CD4-positive, CD25-positive, alpha-beta regulatory T cell (primary cell): ENCODE measurements at regions not wholly inside any gene's neighbourhood (a gene's known extent, or its start where the extent isn't known, plus 50 kb on each side); places are given as distances from the start of the nearest gene placed in this dataset.

Source experiments
- ATAC-seq, 2 donors: fragments of 150-1000 bp; cut with Tn5 transposase; one replicate each; pipeline ENCODE4 v1.10.0; 2021; ENCODE audit warnings: low read depth in 2 of 2, moderate number of reproducible peaks in 2 of 2, moderate library complexity in 1 of 2
- DNase-seq, 3 donors: peaks; one replicate each; pipeline versions ENCODE4 v3.0.0 to v3.0.0-alpha.2; 2012 to 2022; ENCODE audit warnings: mixed read lengths in 1 of 3
- H3K27ac ChIP-seq: one replicate; pipeline ENCODE4 v1.7.0; 2013; ENCODE audit warnings: mild to moderate bottlenecking, low read length; ENCODE audit not compliant: insufficient read depth, poor library complexity, severe bottlenecking
- H3K27me3 ChIP-seq: one replicate; pipeline ENCODE4 v1.7.0; 2013; ENCODE audit warnings: low read length; ENCODE audit not compliant: control insufficient read depth, insufficient read depth
- H3K36me3 ChIP-seq: one replicate; pipeline ENCODE4 v1.7.0; 2013; ENCODE audit warnings: mild to moderate bottlenecking, low read length, moderate library complexity; ENCODE audit not compliant: control insufficient read depth, insufficient read depth
- H3K4me1 ChIP-seq: 2 replicates; pipeline ENCODE4 v1.7.0; 2013; ENCODE audit warnings: mild to moderate bottlenecking, low read length; ENCODE audit not compliant: insufficient read depth, control insufficient read depth, poor library complexity, severe bottlenecking
- H3K4me3 ChIP-seq: one replicate; pipeline ENCODE4 v1.7.0; 2013; ENCODE audit warnings: low read depth, mild to moderate bottlenecking, low read length, moderate library complexity
- H3K9me3 ChIP-seq, 2 experiments: 1 replicate in 1 of 2; 2 replicates in 1 of 2; pipeline ENCODE4 v1.7.0; 2013; ENCODE audit warnings: low read length in 2 of 2, mild to moderate bottlenecking in 1 of 2, moderate library complexity in 1 of 2; ENCODE audit not compliant: control insufficient read depth in 2 of 2
- H3K27ac Mint-ChIP-seq, 3 donors: one replicate each; pipeline ENCODE4 v1.8.0; 2020 to 2022; ENCODE audit warnings: mild to moderate bottlenecking in 3 of 3, mixed read lengths in 3 of 3, moderate library complexity in 2 of 3
- H3K27me3 Mint-ChIP-seq: one replicate; pipeline ENCODE4 v1.8.0; 2022; ENCODE audit warnings: mild to moderate bottlenecking, mixed read lengths
- H3K36me3 Mint-ChIP-seq: one replicate; pipeline ENCODE4 v1.8.0; 2020; ENCODE audit warnings: mixed read lengths
- H3K4me1 Mint-ChIP-seq, 4 donors: one replicate each; pipeline ENCODE4 v1.8.0; 2020 to 2022; ENCODE audit warnings: mixed read lengths in 4 of 4, mild to moderate bottlenecking in 1 of 4
- H3K4me3 Mint-ChIP-seq, 4 donors: one replicate each; pipeline ENCODE4 v1.8.0; 2020 to 2022; ENCODE audit warnings: mild to moderate bottlenecking in 4 of 4, mixed read lengths in 4 of 4, moderate library complexity in 3 of 4
- H3K9me3 Mint-ChIP-seq, 7 donors: one replicate each; pipeline ENCODE4 v1.8.0; 2020 to 2022; ENCODE audit warnings: mixed read lengths in 7 of 7, mild to moderate bottlenecking in 3 of 7, moderate library complexity in 2 of 7

DNA sequence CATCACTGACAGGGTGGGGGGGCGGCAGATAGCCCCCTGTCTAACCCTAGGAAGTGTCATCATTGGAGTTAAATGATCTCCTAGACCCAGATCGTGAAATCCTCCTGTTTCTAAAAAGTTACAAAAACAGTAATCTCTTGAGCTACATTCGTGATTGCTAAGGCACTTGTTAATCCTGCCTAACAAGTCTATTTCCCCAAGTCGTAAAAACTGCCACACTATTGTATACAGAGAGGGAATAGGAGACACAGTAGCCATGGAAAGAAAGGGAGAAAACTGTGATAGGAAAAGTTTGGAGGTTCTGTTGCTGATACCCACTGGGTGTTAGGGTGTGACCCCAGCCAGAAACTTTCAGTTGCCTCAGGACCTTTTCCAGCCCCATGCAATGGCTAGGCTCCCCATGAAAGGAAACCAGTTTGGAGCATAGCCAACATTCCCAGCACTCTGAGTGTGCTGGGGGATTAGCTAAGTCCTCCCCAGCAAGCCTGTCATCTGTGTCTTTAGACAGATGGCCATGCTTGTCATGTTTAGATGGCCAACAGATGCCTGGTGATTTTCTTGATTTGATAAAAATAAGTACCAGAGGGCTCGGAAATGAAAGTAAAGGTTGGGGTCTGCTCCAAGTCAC lies 63.3 kb upstream of the ANXA10 start:
- H3K9me3 Mint-ChIP-seq = peaks cover 0 to 7% (median 2%) of the 10 kb centered on the region in 7 donors
- Histone ChIP-seq H3K27me3 (no peaks in the 10 kb centered on the region), H3K4me1 (no peaks in the 10 kb centered on the region), H3K4me3 (no peak overlapping the region), H3K27ac (no peak overlapping the region), H3K9me3 (no peaks in the 10 kb centered on the region), H3K36me3 (no peaks in the 10 kb centered on the region)
- no peak overlapping the region for H3K27ac Mint-ChIP-seq
- DNase-seq (no peak), ATAC-seq (no peak)
- no peaks in the 10 kb centered on the region for H3K27me3 Mint-ChIP-seq
- H3K36me3 Mint-ChIP-seq = no peaks in the 10 kb centered on the region
- no peaks in the 10 kb centered on the region for H3K4me1 Mint-ChIP-seq
- no peak overlapping the region for H3K4me3 Mint-ChIP-seq

DNA sequence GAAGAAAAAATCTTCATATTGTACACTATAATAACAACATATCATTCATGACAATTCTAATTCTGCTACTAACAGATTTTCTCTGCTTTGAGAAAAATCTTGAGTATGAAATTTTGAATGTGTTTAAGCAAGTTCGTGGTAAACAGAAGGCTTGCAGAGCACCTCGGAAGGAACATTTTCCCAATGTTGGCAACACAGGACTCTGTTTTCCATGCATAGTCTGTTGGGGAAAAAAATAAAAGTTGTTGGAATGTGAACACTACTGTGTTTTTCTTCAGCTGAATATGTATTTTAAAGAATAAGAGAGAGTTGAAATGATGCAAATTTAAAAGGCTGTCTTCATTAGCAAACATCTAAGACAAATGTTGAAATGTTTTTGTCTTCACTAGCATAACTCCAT lies 54.7 kb upstream of the ANXA10 start:
- H3K27me3 Mint-ChIP-seq = no peaks in the 10 kb centered on the region
- H3K9me3 Mint-ChIP-seq = peaks cover 0 to 2% (median 0%) of the 10 kb centered on the region in 7 donors
- H3K4me3 ChIP-seq = no peak overlapping the region
- H3K4me1 Mint-ChIP-seq = no peaks in the 10 kb centered on the region
- no peak for ATAC-seq
- H3K4me1 ChIP-seq = no peaks in the 10 kb centered on the region
- H3K36me3 ChIP-seq = no peaks in the 10 kb centered on the region
- H3K4me3 Mint-ChIP-seq = no peak overlapping the region
- H3K36me3 Mint-ChIP-seq = no peaks in the 10 kb centered on the region
- no peak overlapping the region for H3K27ac Mint-ChIP-seq
- no peaks in the 10 kb centered on the region for H3K27me3 ChIP-seq
- H3K27ac ChIP-seq = no peak overlapping the region
- DNase-seq = no peak
- H3K9me3 ChIP-seq = no peaks in the 10 kb centered on the region

DNA sequence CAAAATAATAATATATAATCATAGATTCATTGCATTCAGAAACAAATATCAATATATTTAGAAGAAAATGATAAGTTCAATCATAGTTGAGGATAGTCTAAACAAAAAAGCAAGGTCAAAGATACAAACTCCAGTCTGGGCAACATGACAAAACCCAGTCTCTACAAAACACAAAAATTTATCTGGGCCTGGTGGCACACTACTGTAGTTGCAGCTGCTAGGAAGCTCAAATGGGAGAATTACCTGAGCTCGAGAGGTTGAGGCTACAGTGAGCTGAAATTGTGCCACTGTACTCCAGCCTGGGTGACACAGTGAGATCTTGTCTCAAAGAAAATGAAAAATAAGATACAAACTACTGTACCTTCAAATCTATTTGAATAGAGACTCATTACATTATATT lies 52.7 kb upstream of the ANXA10 start:
- Histone ChIP-seq H3K27me3 (no peaks in the 10 kb centered on the region), H3K4me3 (no peak overlapping the region), H3K36me3 (no peaks in the 10 kb centered on the region), H3K4me1 (no peaks in the 10 kb centered on the region), H3K27ac (no peak overlapping the region), H3K9me3 (no peaks in the 10 kb centered on the region)
- Mint-ChIP-seq H3K27me3 (no peaks in the 10 kb centered on the region), H3K27ac (no peak overlapping the region), H3K4me1 (no peaks in the 10 kb centered on the region), H3K9me3 (peaks cover 0 to 2% (median 0%) of the 10 kb centered on the region in 7 donors), H3K4me3 (no peak overlapping the region), H3K36me3 (no peaks in the 10 kb centered on the region)
- ATAC-seq = no peak
- DNase-seq = no peak
